ENCODE measurements at regions not wholly inside any gene's neighbourhood (a gene's known extent, or its start where the extent isn't known, plus 50 kb on each side); places are given as distances from the start of the nearest gene placed in this dataset.
"Not testable (repeated sequence)": the region's sequence is repeated elsewhere in the genome, so short reads cannot be mapped to it uniquely, and the experiment has no call there.

DNA sequence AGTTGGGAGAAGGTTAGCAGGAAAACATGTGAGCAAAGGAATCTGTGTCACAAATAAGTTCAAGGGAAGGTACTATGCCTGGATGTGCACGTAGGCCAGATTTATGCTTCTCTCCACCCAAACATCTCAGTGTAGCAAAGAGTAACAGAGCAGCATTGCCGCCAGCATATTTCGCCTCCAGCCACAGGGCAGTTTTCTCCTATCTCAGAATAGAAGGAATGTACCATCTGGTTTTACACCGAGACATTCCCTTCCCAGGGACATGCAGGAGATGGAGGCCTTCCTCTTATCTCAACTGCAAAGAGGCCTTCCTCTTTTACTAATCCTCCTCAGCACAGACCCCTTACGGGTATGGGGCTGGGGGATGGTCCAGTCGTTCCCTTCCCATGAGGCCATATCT is 155.4 kb downstream of the PABPC4L start:
- TF ChIP-seq EZH2phosphoT487 (IDR thresholded peaks at IDR 0.05; ENCODE audit: insufficient read depth, low read depth); EZH2 (IDR thresholded peaks at IDR 0.05; ENCODE audit: insufficient read depth, poor library complexity, severe bottlenecking): not testable (repeated sequence)

Data from GM23248 (cell line).